ENCODE measurements at regions not wholly inside any gene's neighbourhood (a gene's known extent, or its start where the extent isn't known, plus 50 kb on each side); places are given as distances from the start of the nearest gene placed in this dataset.

- TF ChIP-seq EGR1 (IDR thresholded peaks at IDR 0.05) (no peak), ZBTB7A (IDR thresholded peaks at IDR 0.05; ENCODE audit: low read depth) (no peak), EP300 (IDR thresholded peaks at IDR 0.05; ENCODE audit: borderline replicate concordance) (no peak), YY1 (IDR thresholded peaks at IDR 0.05; ENCODE audit: low read depth) (no peak), TAF1 (IDR thresholded peaks at IDR 0.05; ENCODE audit: low read depth) (no peak), CREB1 (IDR thresholded peaks at IDR 0.05; ENCODE audit: low read depth) (no peak), REST (IDR thresholded peaks at IDR 0.05; ENCODE audit: low read depth) (no peak), TCF12 (IDR thresholded peaks at IDR 0.05; ENCODE audit: low read depth) (no peak), CEBPB (IDR thresholded peaks at IDR 0.05) (no peak), TEAD4 (IDR thresholded peaks at IDR 0.05) (no peak), NFIC (IDR thresholded peaks at IDR 0.05) (no peak), RAD21 (IDR thresholded peaks at IDR 0.05; ENCODE audit: low read depth) (no peak)
- TF ChIP-seq, protein P1, sequence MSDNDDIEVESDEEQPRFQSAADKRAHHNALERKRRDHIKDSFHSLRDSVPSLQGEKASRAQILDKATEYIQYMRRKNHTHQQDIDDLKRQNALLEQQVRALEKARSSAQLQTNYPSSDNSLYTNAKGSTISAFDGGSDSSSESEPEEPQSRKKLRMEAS (IDR thresholded peaks at IDR 0.05): no peak
These were observed 1357.7 kb downstream of the PCDH9 start for GRCh38 chr13:65872448-65872847.
